Skeletal muscle tissue (tissue), 3 donors: ENCODE measurements at regions not wholly inside any gene's neighbourhood (a gene's known extent, or its start where the extent isn't known, plus 50 kb on each side); places are given as distances from the start of the nearest gene placed in this dataset.

Source experiments
- H3K27ac ChIP-seq: one replicate; pipeline ENCODE4 v1.7.0; 2013; ENCODE audit warnings: mild to moderate bottlenecking, low read depth, low read length, inconsistent platforms
- H3K27me3 ChIP-seq, 3 donors: one replicate each; pipeline ENCODE4 v1.7.0; 2013; ENCODE audit warnings: low read length in 3 of 3; ENCODE audit not compliant: control insufficient read depth in 3 of 3, insufficient read depth in 3 of 3
- H3K36me3 ChIP-seq, 3 donors: one replicate each; pipeline ENCODE4 v1.7.0; 2013; ENCODE audit warnings: low read length in 3 of 3; ENCODE audit not compliant: control insufficient read depth in 3 of 3, insufficient read depth in 3 of 3
- H3K4me1 ChIP-seq, 3 donors: one replicate each; pipeline ENCODE4 v1.7.0; 2013; ENCODE audit warnings: low read length in 3 of 3, mild to moderate bottlenecking in 3 of 3; ENCODE audit not compliant: control insufficient read depth in 3 of 3, insufficient read depth in 3 of 3
- H3K4me3 ChIP-seq, 3 donors: one replicate each; pipeline ENCODE4 v1.7.0; 2013; ENCODE audit warnings: low read length in 3 of 3
- H3K9ac ChIP-seq, 3 donors: one replicate each; pipeline ENCODE4 v1.7.0; 2013; ENCODE audit warnings: low read length in 3 of 3, mild to moderate bottlenecking in 3 of 3, moderate library complexity in 2 of 3, low read depth in 1 of 3
- H3K9me3 ChIP-seq, 3 donors: one replicate each; pipeline ENCODE4 v1.7.0; 2013; ENCODE audit warnings: low read length in 3 of 3; ENCODE audit not compliant: control insufficient read depth in 3 of 3
- donor health status: Osteomylitis.

- no peak overlapping the region for H3K4me3 ChIP-seq
- H3K27me3 ChIP-seq: no peaks in the 10 kb centered on the region
- no peaks in the 10 kb centered on the region for H3K9me3 ChIP-seq
- H3K27ac ChIP-seq: no peak overlapping the region
- no peak overlapping the region for H3K9ac ChIP-seq
- H3K4me1 ChIP-seq: no peaks in the 10 kb centered on the region
- no peaks in the 10 kb centered on the region for H3K36me3 ChIP-seq
These were observed 332.5 kb upstream of the SORCS1 start for GRCh38 chr10:107497024-107497423.

- Histone ChIP-seq H3K9me3 (no peaks in the 10 kb centered on the region), H3K27ac (no peak overlapping the region), H3K27me3 (no peaks in the 10 kb centered on the region), H3K9ac (no peak overlapping the region), H3K4me1 (no peaks in the 10 kb centered on the region), H3K36me3 (no peaks in the 10 kb centered on the region), H3K4me3 (no peak overlapping the region)
These were observed 332.1 kb upstream of the SORCS1 start for GRCh38 chr10:107496594-107496993.

- Histone ChIP-seq H3K27me3 (no peaks in the 10 kb centered on the region), H3K36me3 (no peaks in the 10 kb centered on the region), H3K4me3 (no peak overlapping the region), H3K4me1 (no peaks in the 10 kb centered on the region), H3K9me3 (no peaks in the 10 kb centered on the region), H3K27ac (no peak overlapping the region), H3K9ac (no peak overlapping the region)
These were observed 327.9 kb upstream of the SORCS1 start for GRCh38 chr10:107492389-107492788.

- Histone ChIP-seq H3K27ac (no peak overlapping the region), H3K9ac (no peak overlapping the region), H3K4me1 (no peaks in the 10 kb centered on the region), H3K9me3 (no peaks in the 10 kb centered on the region), H3K36me3 (no peaks in the 10 kb centered on the region), H3K4me3 (no peak overlapping the region), H3K27me3 (no peaks in the 10 kb centered on the region)
These were observed 325.9 kb upstream of the SORCS1 start for GRCh38 chr10:107490389-107490788.

GRCh38 chr10:107487284-107487683 lies 322.8 kb upstream of the SORCS1 start:
- no peaks in the 10 kb centered on the region for H3K4me1 ChIP-seq
- H3K36me3 ChIP-seq: no peaks in the 10 kb centered on the region
- no peaks in the 10 kb centered on the region for H3K27me3 ChIP-seq
- H3K27ac ChIP-seq: no peak overlapping the region
- no peaks in the 10 kb centered on the region for H3K9me3 ChIP-seq
- no peak overlapping the region for H3K9ac ChIP-seq
- H3K4me3 ChIP-seq: no peak overlapping the region

GRCh38 chr10:107485019-107485418 lies 320.5 kb upstream of the SORCS1 start:
- H3K27me3 ChIP-seq: no peaks in the 10 kb centered on the region
- no peaks in the 10 kb centered on the region for H3K4me1 ChIP-seq
- H3K27ac ChIP-seq: no peak overlapping the region
- no peak overlapping the region for H3K4me3 ChIP-seq
- H3K9ac ChIP-seq: no peak overlapping the region
- H3K36me3 ChIP-seq: no peaks in the 10 kb centered on the region
- H3K9me3 ChIP-seq: no peaks in the 10 kb centered on the region

- Histone ChIP-seq H3K4me1 (no peaks in the 10 kb centered on the region), H3K27ac (no peak overlapping the region), H3K9me3 (no peaks in the 10 kb centered on the region), H3K27me3 (no peaks in the 10 kb centered on the region), H3K4me3 (no peak overlapping the region), H3K9ac (no peak overlapping the region), H3K36me3 (no peaks in the 10 kb centered on the region)
These were observed 317.4 kb upstream of the SORCS1 start for GRCh38 chr10:107481881-107482280.

- H3K4me3 ChIP-seq: no peak overlapping the region
- H3K27ac ChIP-seq: no peak overlapping the region
- H3K4me1 ChIP-seq: no peaks in the 10 kb centered on the region
- H3K9me3 ChIP-seq: no peaks in the 10 kb centered on the region
- H3K36me3 ChIP-seq: no peaks in the 10 kb centered on the region
- H3K9ac ChIP-seq: no peak overlapping the region
- H3K27me3 ChIP-seq: no peaks in the 10 kb centered on the region
These were observed 316.7 kb upstream of the SORCS1 start for GRCh38 chr10:107481224-107481623.

- H3K9me3 ChIP-seq: no peaks in the 10 kb centered on the region
- no peak overlapping the region for H3K9ac ChIP-seq
- H3K27ac ChIP-seq: no peak overlapping the region
- H3K4me3 ChIP-seq: no peak overlapping the region
- no peaks in the 10 kb centered on the region for H3K27me3 ChIP-seq
- no peaks in the 10 kb centered on the region for H3K4me1 ChIP-seq
- H3K36me3 ChIP-seq: no peaks in the 10 kb centered on the region
These were observed 316.3 kb upstream of the SORCS1 start for GRCh38 chr10:107480781-107481180.

- no peaks in the 10 kb centered on the region for H3K9me3 ChIP-seq
- no peaks in the 10 kb centered on the region for H3K4me1 ChIP-seq
- no peak overlapping the region for H3K27ac ChIP-seq
- no peaks in the 10 kb centered on the region for H3K36me3 ChIP-seq
- no peak overlapping the region for H3K4me3 ChIP-seq
- H3K27me3 ChIP-seq: no peaks in the 10 kb centered on the region
- H3K9ac ChIP-seq: no peak overlapping the region
These were observed 312.8 kb upstream of the SORCS1 start for GRCh38 chr10:107477266-107477665.

- no peaks in the 10 kb centered on the region for H3K9me3 ChIP-seq
- H3K27ac ChIP-seq: no peak overlapping the region
- no peak overlapping the region for H3K4me3 ChIP-seq
- H3K4me1 ChIP-seq: no peaks in the 10 kb centered on the region
- no peak overlapping the region for H3K9ac ChIP-seq
- H3K27me3 ChIP-seq: no peaks in the 10 kb centered on the region
- no peaks in the 10 kb centered on the region for H3K36me3 ChIP-seq
These were observed 311.9 kb upstream of the SORCS1 start for GRCh38 chr10:107476408-107476807.
